Esophagus squamous epithelium (tissue), 5 donors: ENCODE measurements at regions not wholly inside any gene's neighbourhood (a gene's known extent, or its start where the extent isn't known, plus 50 kb on each side); places are given as distances from the start of the nearest gene placed in this dataset.
A peak's percentile ranks its signal among the peaks of the same experiment; 100 is the strongest.

Experiments used
- DNase-seq: peaks from one replicate; lab custom pipeline; 2025; lab: John Stamatoyannopoulos, UW
- H3K27ac ChIP-seq, 4 donors: fragments of 200-600 bp; sonication (generic); one replicate each; pipeline ENCODE4 v1.5.1; 2016 to 2019; ENCODE audit warnings: mild to moderate bottlenecking in 1 of 4
- H3K27me3 ChIP-seq, 4 donors: fragments of 200-600 bp; sonication (generic); 1 replicate in 3 of 4; 2 replicates in 1 of 4; pipeline versions ENCODE4 v1.5.1 to v1.6.0; 2017 to 2021; ENCODE audit warnings: antibody characterized with exemption in 1 of 4
- H3K36me3 ChIP-seq, 3 donors: fragments of 200-600 bp; sonication (generic); one replicate each; pipeline ENCODE4 v1.5.1; 2016 to 2019
- H3K4me1 ChIP-seq, 3 donors: fragments of 200-600 bp; sonication (generic); one replicate each; pipeline ENCODE4 v1.5.1; 2017 to 2019
- H3K4me3 ChIP-seq, 4 donors: fragments of 200-600 bp; sonication (generic); 1 replicate in 3 of 4; 2 replicates in 1 of 4; pipeline ENCODE4 v1.5.1; 2016 to 2019; ENCODE audit warnings: mild to moderate bottlenecking in 2 of 4, moderate library complexity in 1 of 4
- H3K9me3 ChIP-seq, 3 donors: fragments of 200-600 bp; sonication (generic); one replicate each; pipeline ENCODE4 v1.5.1; 2016 to 2019
- CTCF ChIP-seq, 6 experiments: fragments of 450-650 bp in 4 of 6; fragments of 200-600 bp in 2 of 6; sonication (generic) in 2 of 6; IDR thresholded peaks; one replicate each; pipeline ENCODE4 v1.5.1; 2016 to 2019; ENCODE audit warnings: antibody characterized with exemption in 6 of 6, mild to moderate bottlenecking in 4 of 6, moderate library complexity in 4 of 6
- POLR2A ChIP-seq, 4 donors: fragments of 450-650 bp; IDR thresholded peaks; one replicate each; pipeline ENCODE4 v1.6.1; 2017; ENCODE audit warnings: antibody characterized with exemption in 4 of 4, mild to moderate bottlenecking in 4 of 4, moderate library complexity in 3 of 4
- WGBS, 2 donors: methylation state at CpG; one replicate each; pipeline ENCODE4 v1.1.5; 2018; 5-methylcytosine and 5-hydroxymethylcytosine counted together
- intact Hi-C: fragments of 100-400 bp; cut with DNase I; formaldehyde crosslinking; loops from one replicate; pipeline ENCODE4 v1.15.0; 2022
- donor health status: DM: yes; HTN: yes; CAD: no.

GRCh38 chr14:100424504-100425428 lies 101.6 kb downstream of the SLC25A47 start:
- DNase-seq = no peak
- no peaks in the 10 kb centered on the region for H3K36me3 ChIP-seq
- peaks cover 0 to 23% (median 0%) of the 10 kb centered on the region in 3 donors for H3K4me1 ChIP-seq
- TF ChIP-seq CTCF (IDR thresholded peaks at IDR 0.05) (no peak), POLR2A (IDR thresholded peaks at IDR 0.05) (no peak)
- H3K27me3 ChIP-seq = no peaks in the 10 kb centered on the region
- H3K4me3 ChIP-seq = no peak overlapping the region
- peak overlapping the region in 1 of 4 donors; percentile 33 for H3K27ac ChIP-seq
- H3K9me3 ChIP-seq = no peaks in the 10 kb centered on the region
- intact Hi-C loops = no loop called here
- 71 to 100% methylated on average over 3 to 4 of the region's 6 CpGs for WGBS, 2 donors

- no peaks in the 10 kb centered on the region for H3K9me3 ChIP-seq
- no peak for TF ChIP-seq CTCF (IDR thresholded peaks at IDR 0.05)
- no peak for TF ChIP-seq POLR2A (IDR thresholded peaks at IDR 0.05)
- DNase-seq = no peak
- no peak overlapping the region for H3K27ac ChIP-seq
- H3K4me1 ChIP-seq = peaks cover 0 to 23% (median 0%) of the 10 kb centered on the region in 3 donors
- no peak overlapping the region for H3K4me3 ChIP-seq
- H3K36me3 ChIP-seq = no peaks in the 10 kb centered on the region
- 62 to 70% methylated on average over 7 of the region's 7 CpGs for WGBS, 2 donors
- no peaks in the 10 kb centered on the region for H3K27me3 ChIP-seq
- intact Hi-C loops = no loop called here
Observed at GRCh38 chr14:100425429-100425827, 102.3 kb downstream of the SLC25A47 start.

GRCh38 chr14:100426314-100426713 lies 103.2 kb downstream of the SLC25A47 start:
- Histone ChIP-seq H3K27ac (no peak overlapping the region), H3K36me3 (no peaks in the 10 kb centered on the region), H3K4me3 (no peak overlapping the region), H3K4me1 (peaks cover 0 to 23% (median 0%) of the 10 kb centered on the region in 3 donors), H3K27me3 (no peaks in the 10 kb centered on the region), H3K9me3 (no peaks in the 10 kb centered on the region)
- 95 to 96% methylated on average over 11 to 12 of the region's 12 CpGs for WGBS, 2 donors
- TF ChIP-seq CTCF (IDR thresholded peaks at IDR 0.05) = no peak
- TF ChIP-seq POLR2A (IDR thresholded peaks at IDR 0.05) = no peak
- intact Hi-C loops = no loop called here
- DNase-seq = no peak

GRCh38 chr14:100427166-100427565 lies 104.0 kb downstream of the SLC25A47 start:
- Histone ChIP-seq H3K36me3 (no peaks in the 10 kb centered on the region), H3K27me3 (no peaks in the 10 kb centered on the region), H3K9me3 (no peaks in the 10 kb centered on the region), H3K4me3 (no peak overlapping the region), H3K4me1 (peaks cover 0 to 23% (median 0%) of the 10 kb centered on the region in 3 donors), H3K27ac (no peak overlapping the region)
- intact Hi-C loops = no loop called here
- TF ChIP-seq CTCF (IDR thresholded peaks at IDR 0.05) = no peak
- no peak for DNase-seq
- 81 to 87% methylated on average over 4 to 5 of the region's 6 CpGs for WGBS, 2 donors

- intact Hi-C loops = no loop called here
- Histone ChIP-seq H3K36me3 (no peaks in the 10 kb centered on the region), H3K4me3 (no peak overlapping the region), H3K27ac (no peak overlapping the region), H3K27me3 (no peaks in the 10 kb centered on the region), H3K9me3 (no peaks in the 10 kb centered on the region), H3K4me1 (peaks cover 0 to 13% (median 0%) of the 10 kb centered on the region in 3 donors)
- no peak for DNase-seq
- WGBS, 2 donors = 68 to 71% methylated on average over 9 of the region's 9 CpGs
- no peak for TF ChIP-seq CTCF (IDR thresholded peaks at IDR 0.05)
- no peak for TF ChIP-seq POLR2A (IDR thresholded peaks at IDR 0.05)
Observed at GRCh38 chr14:100428727-100429126, 105.6 kb downstream of the SLC25A47 start.
